GM23248 (cell line): ENCODE measurements at regions not wholly inside any gene's neighbourhood (a gene's known extent, or its start where the extent isn't known, plus 50 kb on each side); places are given as distances from the start of the nearest gene placed in this dataset.

Experiments
- EZH2 ChIP-seq: fragments of 200-600 bp; sonication (generic); IDR thresholded peaks from 2 replicates; pipeline ENCODE4 v1.6.1; 2018; ENCODE audit warnings: antibody characterized with exemption, mild to moderate bottlenecking; ENCODE audit not compliant: insufficient read depth, poor library complexity, severe bottlenecking
- EZH2phosphoT487 ChIP-seq: fragments of 200-600 bp; sonication (generic); IDR thresholded peaks from 2 replicates; pipeline ENCODE4 v1.6.1; 2018; ENCODE audit warnings: antibody characterized with exemption, moderate library complexity, mild to moderate bottlenecking, low read depth; ENCODE audit not compliant: insufficient read depth

DNA sequence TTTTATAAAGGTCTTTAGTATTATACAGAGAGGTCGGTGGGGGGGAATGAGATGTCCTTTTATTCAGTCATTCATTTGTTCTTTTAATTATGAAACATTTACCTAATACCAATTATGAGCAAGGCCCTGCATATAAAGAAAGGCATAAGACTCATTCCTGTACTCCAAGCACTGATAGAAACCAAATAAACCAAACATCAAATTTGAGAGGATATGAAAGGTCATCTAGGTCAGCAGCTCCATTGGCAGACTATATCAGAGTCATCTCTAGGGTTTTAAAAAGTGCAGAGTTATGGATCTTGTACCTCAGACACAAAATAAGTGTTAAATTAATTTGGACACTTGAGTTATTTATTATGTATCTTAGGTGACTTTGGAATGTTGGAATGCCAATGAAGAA is 71.5 kb downstream of the CASP12 start:
- TF ChIP-seq EZH2 (no peak), EZH2phosphoT487 (no peak)
